ENCODE measurements at regions not wholly inside any gene's neighbourhood (a gene's known extent, or its start where the extent isn't known, plus 50 kb on each side); places are given as distances from the start of the nearest gene placed in this dataset.
"Not testable (repeated sequence)": the region's sequence is repeated elsewhere in the genome, so short reads cannot be mapped to it uniquely, and the experiment has no call there.

DNA sequence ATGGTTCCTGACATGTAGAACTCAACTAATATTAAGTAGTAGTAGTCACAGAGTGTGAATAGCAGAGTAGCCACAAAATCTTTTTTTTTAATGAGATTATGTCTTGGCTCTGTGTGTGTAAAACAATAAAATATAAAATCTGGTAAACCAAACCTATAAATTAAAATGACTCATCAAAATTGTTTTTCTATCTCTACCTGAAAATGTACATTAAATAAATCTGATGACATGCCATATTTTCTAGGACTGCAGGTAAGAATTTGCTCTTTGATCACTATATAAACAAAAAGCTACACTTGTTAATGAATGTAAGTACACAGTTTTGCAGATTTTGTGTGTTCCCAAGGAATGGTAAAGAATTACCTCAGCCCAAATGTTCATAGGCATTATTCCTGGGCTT, 1231.5 kb downstream of the JRKL start:
- H3K27ac ChIP-seq (ENCODE audit: low read depth, low read length) = no peak overlapping the region
- H3K9ac ChIP-seq (ENCODE audit: low read length) = no peak overlapping the region
- no peak overlapping the region for H3K4me2 ChIP-seq (ENCODE audit: low read depth, low read length, poor library complexity, severe bottlenecking)
- no peaks in the 10 kb centered on the region for H3F3A ChIP-seq (ENCODE audit: insufficient read depth)
- no peak overlapping the region for H2AFZ ChIP-seq (ENCODE audit: low read depth, low read length, severe bottlenecking)
- no peaks in the 10 kb centered on the region for H4K20me1 ChIP-seq (ENCODE audit: low read depth, low read length)
- no peaks in the 10 kb centered on the region for H3K79me2 ChIP-seq (ENCODE audit: insufficient read depth, low read length)
- no peaks in the 10 kb centered on the region for H3K27me3 ChIP-seq (ENCODE audit: low read length)
- no peaks in the 10 kb centered on the region for H3K9me2 ChIP-seq (replicated peaks; ENCODE audit: insufficient read depth, low read length)
- H3K4me3 ChIP-seq (ENCODE audit: insufficient read depth, low read length, poor library complexity, severe bottlenecking) = no peak overlapping the region
- H3K9me3 ChIP-seq (ENCODE audit: insufficient read depth, low read length) = no peaks in the 10 kb centered on the region
- H3K36me3 ChIP-seq (ENCODE audit: low read length) = no peaks in the 10 kb centered on the region
- TF ChIP-seq, protein P1, sequence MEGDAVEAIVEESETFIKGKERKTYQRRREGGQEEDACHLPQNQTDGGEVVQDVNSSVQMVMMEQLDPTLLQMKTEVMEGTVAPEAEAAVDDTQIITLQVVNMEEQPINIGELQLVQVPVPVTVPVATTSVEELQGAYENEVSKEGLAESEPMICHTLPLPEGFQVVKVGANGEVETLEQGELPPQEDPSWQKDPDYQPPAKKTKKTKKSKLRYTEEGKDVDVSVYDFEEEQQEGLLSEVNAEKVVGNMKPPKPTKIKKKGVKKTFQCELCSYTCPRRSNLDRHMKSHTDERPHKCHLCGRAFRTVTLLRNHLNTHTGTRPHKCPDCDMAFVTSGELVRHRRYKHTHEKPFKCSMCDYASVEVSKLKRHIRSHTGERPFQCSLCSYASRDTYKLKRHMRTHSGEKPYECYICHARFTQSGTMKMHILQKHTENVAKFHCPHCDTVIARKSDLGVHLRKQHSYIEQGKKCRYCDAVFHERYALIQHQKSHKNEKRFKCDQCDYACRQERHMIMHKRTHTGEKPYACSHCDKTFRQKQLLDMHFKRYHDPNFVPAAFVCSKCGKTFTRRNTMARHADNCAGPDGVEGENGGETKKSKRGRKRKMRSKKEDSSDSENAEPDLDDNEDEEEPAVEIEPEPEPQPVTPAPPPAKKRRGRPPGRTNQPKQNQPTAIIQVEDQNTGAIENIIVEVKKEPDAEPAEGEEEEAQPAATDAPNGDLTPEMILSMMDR (IDR thresholded peaks at IDR 0.05; ENCODE audit: insufficient read depth, low read length, poor library complexity, severe bottlenecking) = no peak

DNA sequence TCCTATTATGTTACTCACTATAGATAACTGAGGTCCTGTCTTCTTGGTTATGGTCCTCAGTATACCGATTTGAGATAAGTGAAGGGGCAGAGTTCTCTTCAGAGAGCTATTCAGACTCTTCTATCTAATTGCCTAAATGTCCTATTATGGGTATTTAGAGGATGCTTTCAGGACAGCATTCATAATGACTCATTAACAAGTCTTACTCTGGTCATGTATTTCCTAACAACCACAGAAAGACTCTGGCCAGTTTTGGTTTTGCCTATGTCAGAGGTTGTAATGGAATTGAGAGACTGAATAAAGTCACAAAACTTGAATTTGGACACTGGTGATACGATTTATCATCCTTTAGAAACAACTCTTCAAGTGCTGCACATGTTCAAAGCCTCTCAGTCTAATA, 1233.0 kb downstream of the JRKL start:
- no peaks in the 10 kb centered on the region for H3K79me2 ChIP-seq (ENCODE audit: insufficient read depth, low read length)
- H3K36me3 ChIP-seq (ENCODE audit: low read length) = no peaks in the 10 kb centered on the region
- H3K27me3 ChIP-seq (ENCODE audit: low read length) = no peaks in the 10 kb centered on the region
- no peak overlapping the region for H3K4me2 ChIP-seq (ENCODE audit: low read depth, low read length, poor library complexity, severe bottlenecking)
- no peak overlapping the region for H3K27ac ChIP-seq (ENCODE audit: low read depth, low read length)
- H2AFZ ChIP-seq (ENCODE audit: low read depth, low read length, severe bottlenecking) = no peak overlapping the region
- H3K4me3 ChIP-seq (ENCODE audit: insufficient read depth, low read length, poor library complexity, severe bottlenecking) = no peak overlapping the region
- H3K9ac ChIP-seq (ENCODE audit: low read length) = no peak overlapping the region
- no peaks in the 10 kb centered on the region for H3K9me2 ChIP-seq (replicated peaks; ENCODE audit: insufficient read depth, low read length)
- no peaks in the 10 kb centered on the region for H3K9me3 ChIP-seq (ENCODE audit: insufficient read depth, low read length)
- TF ChIP-seq EZH2phosphoT487 (conservative IDR thresholded peaks at IDR 0.05; ENCODE audit: low read length) = no peak
- TF ChIP-seq, protein P1 (IDR thresholded peaks at IDR 0.05; ENCODE audit: insufficient read depth, low read length, poor library complexity, severe bottlenecking) = no peak
- H4K20me1 ChIP-seq (ENCODE audit: low read depth, low read length) = no peaks in the 10 kb centered on the region
- no peaks in the 10 kb centered on the region for H3F3A ChIP-seq (ENCODE audit: insufficient read depth)

DNA sequence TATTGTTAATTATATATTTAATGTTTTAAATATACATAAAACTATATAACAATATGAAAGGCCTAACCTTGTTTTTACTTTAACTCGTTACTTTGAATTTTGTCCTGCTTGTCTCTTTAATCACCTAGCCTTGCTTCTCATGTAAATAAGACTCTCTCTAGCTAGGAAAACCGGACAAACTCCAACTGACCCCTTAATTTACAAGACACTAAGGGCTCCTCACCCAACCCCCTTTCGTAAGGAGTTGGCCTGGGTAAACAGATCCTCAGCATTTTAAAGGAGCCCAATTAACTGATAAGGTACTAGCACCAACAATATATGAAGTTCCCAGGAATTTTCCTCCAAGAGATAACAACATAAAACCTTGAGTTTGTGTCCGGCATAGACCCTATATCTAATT, 1246.9 kb downstream of the JRKL start:
- H3K4me3 ChIP-seq (ENCODE audit: insufficient read depth, low read length, poor library complexity, severe bottlenecking); H3K27ac ChIP-seq (ENCODE audit: low read depth, low read length): not testable (repeated sequence)

DNA sequence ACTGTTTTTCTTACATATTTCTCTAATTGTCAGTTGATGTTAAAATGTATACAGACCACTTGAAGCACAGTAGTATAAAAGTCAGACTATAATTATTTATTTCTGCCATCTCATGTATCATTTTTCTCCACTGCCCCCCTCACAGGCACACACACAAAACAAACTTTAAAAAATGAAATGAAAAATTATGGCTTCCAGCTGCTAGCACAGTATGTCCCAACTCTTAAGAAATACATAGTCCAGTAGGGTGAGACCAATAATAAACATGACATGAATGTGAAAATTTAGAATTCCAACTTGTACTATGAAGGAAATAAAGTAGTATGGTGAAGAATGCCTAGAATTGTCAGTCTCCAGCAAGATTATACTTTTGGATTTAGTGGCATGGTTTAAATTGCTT, 1247.9 kb downstream of the JRKL start:
- Histone ChIP-seq H3K9me3 (ENCODE audit: insufficient read depth, low read length) (no peaks in the 10 kb centered on the region), H4K20me1 (ENCODE audit: low read depth, low read length) (no peaks in the 10 kb centered on the region), H3K27ac (ENCODE audit: low read depth, low read length) (no peak overlapping the region), H3F3A (ENCODE audit: insufficient read depth) (no peaks in the 10 kb centered on the region), H3K9ac (ENCODE audit: low read length) (no peak overlapping the region), H3K36me3 (ENCODE audit: low read length) (no peaks in the 10 kb centered on the region), H3K27me3 (ENCODE audit: low read length) (no peaks in the 10 kb centered on the region), H3K79me2 (ENCODE audit: insufficient read depth, low read length) (no peaks in the 10 kb centered on the region), H3K4me3 (ENCODE audit: insufficient read depth, low read length, poor library complexity, severe bottlenecking) (no peak overlapping the region), H3K4me2 (ENCODE audit: low read depth, low read length, poor library complexity, severe bottlenecking) (no peak overlapping the region), H2AFZ (ENCODE audit: low read depth, low read length, severe bottlenecking) (no peak overlapping the region), H3K9me2 (replicated peaks; ENCODE audit: insufficient read depth, low read length) (no peaks in the 10 kb centered on the region)
- TF ChIP-seq EZH2phosphoT487 (conservative IDR thresholded peaks at IDR 0.05; ENCODE audit: low read length) = no peak
- TF ChIP-seq, protein P1 (IDR thresholded peaks at IDR 0.05; ENCODE audit: insufficient read depth, low read length, poor library complexity, severe bottlenecking) = no peak

More for the DNA sequence above, 1246.9 kb downstream of the JRKL start:
- H3K9me2 ChIP-seq (replicated peaks; ENCODE audit: insufficient read depth, low read length); H4K20me1 ChIP-seq (ENCODE audit: low read depth, low read length); H3K27me3 ChIP-seq (ENCODE audit: low read length); H3K9me3 ChIP-seq (ENCODE audit: insufficient read depth, low read length); H3K9ac ChIP-seq (ENCODE audit: low read length); H3K79me2 ChIP-seq (ENCODE audit: insufficient read depth, low read length); H2AFZ ChIP-seq (ENCODE audit: low read depth, low read length, severe bottlenecking); H3F3A ChIP-seq (ENCODE audit: insufficient read depth); H3K4me2 ChIP-seq (ENCODE audit: low read depth, low read length, poor library complexity, severe bottlenecking); H3K36me3 ChIP-seq (ENCODE audit: low read length): not testable (repeated sequence)
